NCI-H2227 (cell line): ENCODE measurements at regions not wholly inside any gene's neighbourhood (a gene's known extent, or its start where the extent isn't known, plus 50 kb on each side); places are given as distances from the start of the nearest gene placed in this dataset.
A peak's percentile ranks its signal among the peaks of the same experiment; 100 is the strongest.
"Not testable (repeated sequence)": the region's sequence is repeated elsewhere in the genome, so short reads cannot be mapped to it uniquely, and the experiment has no call there.

ENCODE experiments used
- DNase-seq: peaks from one replicate; lab custom pipeline; 2025; ENCODE audit not compliant: unreplicated experiment; lab: John Stamatoyannopoulos, UW

DNA sequence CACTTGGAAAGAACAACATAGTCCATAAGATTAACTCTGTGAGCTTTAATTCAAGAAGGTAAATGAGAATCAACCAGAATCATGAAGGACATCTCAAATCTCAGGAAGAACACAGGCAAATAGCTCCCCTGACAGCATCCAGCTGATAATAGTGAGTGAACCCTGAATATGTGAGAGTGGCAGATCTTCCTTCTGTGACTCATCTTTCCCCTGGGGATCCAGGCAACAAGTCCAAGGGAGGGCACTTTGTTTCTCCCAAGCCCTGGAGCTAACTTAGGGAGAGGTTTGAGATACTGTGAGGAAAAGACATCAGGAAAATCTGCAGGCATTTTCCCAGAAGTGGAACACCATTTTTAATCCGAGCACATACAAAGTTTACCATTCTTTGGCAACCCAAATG is 763.9 kb upstream of the MGAT4C start:
- DNase-seq = no peak

- DNase-seq = no peak
Measured at GRCh38 chr12:87015352-87015751, 759.2 kb upstream of the MGAT4C start.

- no peak for DNase-seq
Measured at GRCh38 chr12:87008785-87009384, 752.7 kb upstream of the MGAT4C start.

- DNase-seq = no peak
Measured at GRCh38 chr12:87001102-87001501, 744.9 kb upstream of the MGAT4C start.

DNA sequence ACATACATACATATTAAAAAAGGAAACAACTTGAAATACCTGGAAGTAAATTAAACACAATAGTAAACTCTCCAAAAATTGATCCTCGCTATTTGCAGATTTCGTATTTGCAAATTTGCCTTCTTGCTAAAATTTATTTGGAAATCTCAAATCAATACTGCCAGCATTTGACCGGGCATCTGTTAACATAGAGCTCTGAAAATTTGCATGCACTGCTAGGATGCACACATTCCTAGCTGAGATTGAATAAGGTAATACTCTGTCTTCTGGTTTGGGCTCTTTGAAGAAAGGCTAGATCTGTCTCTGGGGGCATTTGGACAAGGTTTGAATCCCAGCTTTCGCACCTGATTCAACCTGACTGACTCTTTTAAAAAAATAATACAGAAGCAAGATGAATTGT is 729.1 kb upstream of the MGAT4C start:
- DNase-seq = no peak

DNA sequence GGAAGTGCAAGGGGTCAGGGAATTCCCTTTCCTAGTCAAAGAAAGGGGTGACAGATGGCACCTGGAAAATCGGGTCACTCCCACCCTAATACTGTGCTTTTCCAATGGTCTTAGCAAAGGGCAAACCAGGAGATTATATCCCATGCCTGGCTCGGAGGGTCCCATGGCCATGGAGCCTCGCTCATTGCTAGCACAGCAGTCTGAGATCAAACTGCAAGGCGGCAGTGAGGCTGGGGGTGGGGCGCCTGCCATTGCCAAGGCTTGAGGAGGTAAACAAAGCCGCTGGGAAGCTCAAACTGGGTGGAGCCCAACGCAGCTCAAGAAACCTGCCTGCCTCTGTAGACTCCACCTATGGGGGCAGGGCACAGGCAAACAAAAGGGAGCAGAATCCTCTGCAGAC is 714.4 kb upstream of the MGAT4C start:
- not testable (repeated sequence) for DNase-seq

- DNase-seq = no peak
Measured at GRCh38 chr12:86959766-86960458, 703.7 kb upstream of the MGAT4C start.

DNA sequence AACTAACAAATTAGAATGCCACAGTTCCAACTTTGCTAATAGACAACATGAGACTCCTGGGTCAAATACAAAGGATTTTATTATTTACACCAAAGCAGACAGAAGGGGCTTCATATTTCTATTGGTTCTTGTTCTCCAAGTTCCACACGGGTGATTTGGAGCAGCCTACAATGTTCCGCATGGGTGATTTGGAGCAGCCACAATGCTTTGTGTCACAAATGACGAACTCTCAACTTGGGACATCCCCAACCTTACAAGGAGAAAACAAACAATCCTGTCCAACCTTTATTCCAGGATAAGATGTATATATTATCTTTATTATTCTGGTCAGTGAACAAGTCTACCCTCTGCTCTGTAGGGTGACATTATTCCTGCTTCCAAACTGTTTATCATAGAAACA is 694.3 kb upstream of the MGAT4C start:
- DNase-seq = no peak

GRCh38 chr12:86950043-86950442 is 693.9 kb upstream of the MGAT4C start:
- no peak for DNase-seq

DNA sequence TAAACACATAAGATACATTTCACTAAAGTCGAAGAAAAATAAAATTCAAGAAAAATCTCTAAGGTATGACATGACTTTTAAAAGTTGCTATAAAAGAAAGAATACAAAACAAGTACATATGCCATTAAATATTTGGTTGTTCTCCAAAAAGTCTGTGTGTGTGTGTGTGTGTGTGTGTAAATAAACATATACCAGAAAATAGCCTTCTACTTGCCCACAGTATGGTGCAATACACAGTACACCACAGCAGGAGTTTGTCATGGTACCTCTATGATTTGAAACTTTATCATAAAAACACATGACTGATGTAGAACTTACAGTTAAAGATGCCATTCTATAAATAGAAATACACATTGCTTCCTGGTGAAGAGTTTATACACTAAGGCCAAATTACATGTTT is 692.7 kb upstream of the MGAT4C start:
- no peak for DNase-seq

- no peak for DNase-seq
Measured at GRCh38 chr12:86945685-86946196, 689.5 kb upstream of the MGAT4C start.

- DNase-seq = not testable (repeated sequence)
Measured at GRCh38 chr12:86944197-86944819, 688.1 kb upstream of the MGAT4C start.

- no peak for DNase-seq
Measured at GRCh38 chr12:86931714-86932113, 675.5 kb upstream of the MGAT4C start.

- no peak for DNase-seq
Measured at GRCh38 chr12:86929962-86930361, 673.8 kb upstream of the MGAT4C start.

DNA sequence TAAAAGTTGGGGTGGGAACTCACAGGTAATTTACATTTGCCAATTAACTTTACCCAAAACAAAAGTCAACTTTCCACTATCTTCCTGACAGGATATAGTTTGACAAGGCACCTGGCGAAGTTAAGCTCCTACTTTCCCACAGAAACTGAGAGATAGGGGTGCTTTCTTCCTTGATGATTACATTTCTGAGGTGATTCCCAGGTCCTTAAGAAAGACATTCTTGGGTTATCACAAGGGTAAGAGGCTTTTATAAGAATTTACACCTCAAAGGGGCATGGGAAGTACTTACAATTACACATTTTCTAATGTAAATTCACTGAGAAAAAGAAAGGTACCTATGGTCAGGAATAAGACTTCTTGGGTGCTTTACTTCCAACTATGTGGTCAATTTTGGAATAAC is 660.9 kb upstream of the MGAT4C start:
- no peak for DNase-seq

DNA sequence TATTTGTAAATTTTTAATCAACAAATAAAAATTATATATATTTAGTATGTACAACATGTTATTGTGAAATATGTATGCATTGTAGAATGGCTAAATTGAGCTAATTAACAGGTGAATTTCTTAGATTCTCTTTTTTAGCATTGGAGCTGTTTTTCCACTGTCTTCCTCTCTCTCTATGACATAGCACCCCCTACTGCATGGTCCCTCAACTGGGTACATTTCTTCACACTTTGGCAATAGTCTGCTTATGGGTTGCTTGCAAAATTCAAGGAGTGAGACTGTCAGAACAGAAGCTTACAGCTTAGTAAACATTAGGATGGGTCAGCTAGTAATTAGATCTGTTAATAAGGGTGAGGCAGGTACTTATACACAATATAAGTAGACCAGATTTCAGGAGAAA is 658.5 kb upstream of the MGAT4C start:
- no peak for DNase-seq

DNA sequence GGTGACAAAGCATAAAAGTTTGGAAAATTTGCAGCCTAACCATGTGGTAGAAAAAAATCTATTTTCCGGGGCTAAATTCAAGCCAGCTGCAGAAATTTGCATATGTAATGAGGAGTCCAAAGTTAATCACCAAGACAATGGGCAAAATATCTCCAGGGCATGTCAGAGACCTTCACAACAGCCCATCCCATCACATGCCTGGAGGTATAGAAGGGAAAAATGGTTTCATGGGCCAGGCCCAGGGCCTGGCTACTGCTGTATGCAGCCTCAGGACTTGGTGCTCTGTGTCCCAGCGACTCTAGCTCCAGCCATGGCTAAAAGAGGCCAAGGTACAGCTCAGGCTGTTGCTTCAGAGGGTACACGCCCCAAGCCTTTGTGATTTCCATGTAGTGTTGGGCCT is 655.8 kb upstream of the MGAT4C start:
- no peak for DNase-seq

DNA sequence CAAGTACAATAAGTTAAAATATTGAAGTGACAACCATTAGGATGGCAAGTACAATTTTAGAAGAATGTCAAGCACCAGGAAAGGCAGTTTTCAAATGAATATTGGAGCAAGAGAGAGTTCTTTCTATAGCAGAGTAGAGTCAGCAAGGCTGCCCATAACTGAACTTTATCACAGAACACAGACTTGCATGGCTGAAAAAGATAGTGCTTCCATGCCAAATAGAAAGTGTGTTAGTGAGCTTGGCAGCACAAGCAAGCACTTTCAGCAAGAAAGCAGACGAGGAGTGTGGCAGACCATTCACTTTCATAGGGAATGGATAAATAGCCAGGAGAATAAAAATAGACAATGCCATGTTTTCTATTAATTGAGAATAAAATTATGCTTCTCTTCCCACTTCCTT is 647.0 kb upstream of the MGAT4C start:
- no peak for DNase-seq

GRCh38 chr12:86860776-86861175 is 604.6 kb upstream of the MGAT4C start:
- DNase-seq = no peak

DNA sequence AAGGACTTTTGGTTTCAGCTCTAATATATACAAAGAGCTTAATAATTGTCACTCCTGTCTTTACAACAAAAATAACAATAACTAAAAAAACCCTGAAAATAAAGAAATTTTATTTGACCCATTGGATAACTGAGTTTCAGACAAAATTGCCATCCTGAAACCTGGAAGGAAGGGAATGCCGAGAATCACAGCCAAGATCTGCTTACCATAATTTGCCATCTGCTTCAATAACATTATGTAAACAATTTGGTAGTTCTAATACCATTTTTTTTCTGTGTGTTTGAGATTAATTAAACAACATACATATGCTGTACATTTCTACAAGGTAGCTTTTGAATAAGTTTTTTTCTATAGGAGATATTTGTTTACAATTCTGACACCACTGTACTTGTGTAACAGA is 596.3 kb upstream of the MGAT4C start:
- DNase-seq = no peak

DNA sequence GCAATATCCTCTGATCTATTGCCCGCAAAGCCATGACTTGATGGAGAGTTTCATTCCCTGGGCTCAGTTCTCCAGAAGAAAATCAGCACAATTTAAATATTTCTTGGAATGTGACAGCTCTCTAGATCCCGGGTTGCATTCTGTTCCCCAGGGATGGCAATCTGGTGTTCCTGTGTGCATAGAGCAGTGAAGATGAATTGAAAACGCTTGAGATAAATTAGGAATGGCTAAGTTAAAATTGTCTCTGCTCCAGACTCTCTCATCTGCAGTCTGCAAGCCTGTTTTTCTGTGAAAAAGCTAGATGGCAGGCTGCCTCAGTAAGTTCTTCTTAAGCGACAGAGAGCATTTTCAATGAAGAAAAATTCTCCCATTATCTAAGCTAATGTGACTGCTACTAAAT is 582.5 kb upstream of the MGAT4C start:
- peak; percentile 7 for DNase-seq

DNA sequence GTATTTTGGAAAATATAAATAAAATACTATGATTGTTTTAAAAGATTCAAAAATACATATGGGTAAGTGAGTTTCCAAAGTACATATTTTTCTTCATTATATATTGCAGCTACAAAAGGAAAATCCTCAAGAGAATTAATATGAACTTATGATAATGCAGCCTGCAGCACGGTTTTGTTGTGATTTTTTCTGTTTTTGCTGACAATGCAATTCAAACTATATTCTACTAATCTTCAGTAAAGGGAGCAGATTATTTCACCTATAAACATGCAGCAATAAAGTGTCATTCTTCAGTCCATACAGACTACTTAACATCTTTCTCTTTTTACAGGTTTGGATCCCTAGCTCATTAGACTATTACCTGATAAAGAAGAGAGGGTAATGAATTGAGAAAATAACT is 582.1 kb upstream of the MGAT4C start:
- no peak for DNase-seq
